Naive B cell (primary cell): ENCODE measurements at regions not wholly inside any gene's neighbourhood (a gene's known extent, or its start where the extent isn't known, plus 50 kb on each side); places are given as distances from the start of the nearest gene placed in this dataset.
"Not testable (repeated sequence)": the region's sequence is repeated elsewhere in the genome, so short reads cannot be mapped to it uniquely, and the experiment has no call there.

Experiments
- ATAC-seq, 2 donors: fragments of 150-1000 bp; cut with Tn5 transposase; 2 replicates each; pipeline ENCODE4 v1.10.0; 2021; ENCODE audit warnings: low read depth in 2 of 2, mild to moderate bottlenecking in 2 of 2, moderate library complexity in 2 of 2
- DNase-seq: peaks from one replicate; pipeline ENCODE4 v3.0.0; 2022
- H3K27ac Mint-ChIP-seq, 6 donors: one replicate each; pipeline ENCODE4 v1.8.0; 2020 to 2022; ENCODE audit warnings: mild to moderate bottlenecking in 6 of 6, mixed read lengths in 6 of 6, moderate library complexity in 5 of 6, inconsistent platforms in 2 of 6
- H3K27me3 Mint-ChIP-seq, 3 donors: one replicate each; pipeline ENCODE4 v1.8.0; 2021 to 2022; ENCODE audit warnings: mixed read lengths in 3 of 3, mild to moderate bottlenecking in 1 of 3
- H3K36me3 Mint-ChIP-seq, 2 donors: one replicate each; pipeline ENCODE4 v1.8.0; 2020 to 2022; ENCODE audit warnings: mixed read lengths in 2 of 2, inconsistent platforms in 1 of 2, mild to moderate bottlenecking in 1 of 2
- H3K4me1 Mint-ChIP-seq, 3 donors: one replicate each; pipeline ENCODE4 v1.8.0; 2020 to 2022; ENCODE audit warnings: mixed read lengths in 3 of 3, inconsistent platforms in 1 of 3, mild to moderate bottlenecking in 1 of 3, moderate library complexity in 1 of 3
- H3K4me3 Mint-ChIP-seq, 8 donors: one replicate each; pipeline ENCODE4 v1.8.0; 2020 to 2022; ENCODE audit warnings: mild to moderate bottlenecking in 8 of 8, mixed read lengths in 8 of 8, moderate library complexity in 8 of 8, inconsistent platforms in 2 of 8
- H3K9me3 Mint-ChIP-seq, 7 donors: one replicate each; pipeline ENCODE4 v1.8.0; 2020 to 2022; ENCODE audit warnings: mixed read lengths in 7 of 7, mild to moderate bottlenecking in 5 of 7, inconsistent platforms in 2 of 7, moderate library complexity in 1 of 7

DNA sequence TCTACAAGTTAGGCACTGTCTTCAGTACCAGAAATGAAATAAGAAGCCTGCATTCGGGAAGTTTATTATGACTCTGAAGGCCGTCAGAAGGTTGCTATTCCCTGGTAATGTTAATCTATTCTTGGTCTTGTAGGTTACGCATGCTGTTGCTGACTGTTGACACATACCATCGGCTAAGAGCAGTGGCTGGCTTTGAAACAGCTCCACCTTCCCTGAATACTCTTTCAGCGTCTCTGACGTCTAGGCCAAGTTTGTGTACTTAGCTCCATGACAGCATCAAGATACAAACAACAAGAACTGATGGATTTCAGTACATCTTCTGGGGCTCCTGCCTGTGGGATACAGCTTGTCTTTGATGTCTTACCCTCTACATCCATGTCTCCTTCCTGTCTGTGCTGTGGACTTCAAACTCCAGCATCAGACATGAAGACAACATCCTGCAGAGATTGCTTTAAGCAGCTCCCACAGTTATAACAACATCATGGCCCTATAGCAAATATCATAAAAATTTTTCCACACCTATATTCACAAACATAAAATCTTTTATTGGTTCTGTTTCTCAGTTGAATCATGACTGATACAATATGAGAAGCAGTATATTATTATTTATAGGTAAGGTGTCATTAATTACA lies 906.0 kb downstream of the SPATA31A7 start:
- not testable (repeated sequence) for H3K27me3 Mint-ChIP-seq, H3K4me3 Mint-ChIP-seq, H3K27ac Mint-ChIP-seq, ATAC-seq, DNase-seq, H3K4me1 Mint-ChIP-seq, H3K36me3 Mint-ChIP-seq, H3K9me3 Mint-ChIP-seq

DNA sequence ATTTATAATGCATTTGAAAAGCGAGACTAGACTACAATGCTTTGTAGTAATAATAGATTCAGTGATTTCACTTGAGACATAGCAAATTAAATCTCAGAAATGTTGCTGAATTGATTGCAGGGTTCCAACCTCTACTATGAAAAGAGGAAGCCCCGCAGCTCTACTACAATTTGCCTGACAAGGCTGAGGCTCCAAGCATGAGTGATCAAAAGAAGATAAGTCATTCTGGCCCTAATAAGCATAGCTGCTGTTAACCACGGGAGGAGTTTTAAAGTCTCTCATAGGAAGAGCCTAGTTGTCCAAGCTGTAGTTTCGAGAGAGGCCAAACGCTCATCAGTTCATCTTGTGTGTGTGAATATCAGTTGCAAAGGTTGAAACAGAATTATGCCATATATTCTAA lies 920.6 kb downstream of the SPATA31A7 start:
- not testable (repeated sequence) for H3K4me3 Mint-ChIP-seq, ATAC-seq, H3K36me3 Mint-ChIP-seq

DNA sequence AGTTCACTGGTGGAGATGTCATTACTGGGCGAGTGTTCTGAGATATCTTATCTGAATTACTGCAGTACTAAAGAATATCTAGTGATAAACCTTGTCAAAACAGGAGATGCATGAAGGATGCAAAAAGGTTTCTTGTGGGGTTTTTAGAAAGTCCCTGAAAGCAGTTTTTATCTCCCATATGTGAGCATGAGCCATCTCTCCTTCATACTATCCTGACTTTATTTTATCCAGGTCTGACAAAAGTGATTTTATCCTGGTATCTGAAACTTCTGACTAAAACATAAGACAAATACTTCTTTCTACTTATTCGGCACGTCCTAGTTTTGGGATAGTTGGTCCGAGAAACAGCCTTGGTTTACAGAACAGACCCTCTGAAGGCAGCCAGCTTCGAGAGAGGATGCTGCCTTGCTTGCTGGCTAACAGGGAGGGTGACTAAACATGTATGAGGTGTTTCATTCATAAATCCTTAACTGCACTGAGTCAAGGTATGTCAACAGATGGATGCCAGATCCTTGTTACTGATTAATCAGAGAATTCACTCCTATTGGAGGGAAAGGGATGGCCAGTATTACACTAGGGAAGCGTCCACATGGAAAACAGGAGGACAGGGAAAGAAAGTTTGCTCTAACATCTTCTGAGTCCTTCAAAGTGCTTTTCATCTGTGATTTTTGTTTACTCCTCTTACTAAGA lies 927.3 kb downstream of the SPATA31A7 start:
- H3K27ac Mint-ChIP-seq, H3K27me3 Mint-ChIP-seq, H3K4me1 Mint-ChIP-seq, H3K9me3 Mint-ChIP-seq, H3K36me3 Mint-ChIP-seq, DNase-seq, ATAC-seq, H3K4me3 Mint-ChIP-seq: not testable (repeated sequence)

More for the DNA sequence above, 920.6 kb downstream of the SPATA31A7 start:
- H3K4me1 Mint-ChIP-seq, H3K27ac Mint-ChIP-seq, DNase-seq, H3K9me3 Mint-ChIP-seq, H3K27me3 Mint-ChIP-seq: not testable (repeated sequence)

DNA sequence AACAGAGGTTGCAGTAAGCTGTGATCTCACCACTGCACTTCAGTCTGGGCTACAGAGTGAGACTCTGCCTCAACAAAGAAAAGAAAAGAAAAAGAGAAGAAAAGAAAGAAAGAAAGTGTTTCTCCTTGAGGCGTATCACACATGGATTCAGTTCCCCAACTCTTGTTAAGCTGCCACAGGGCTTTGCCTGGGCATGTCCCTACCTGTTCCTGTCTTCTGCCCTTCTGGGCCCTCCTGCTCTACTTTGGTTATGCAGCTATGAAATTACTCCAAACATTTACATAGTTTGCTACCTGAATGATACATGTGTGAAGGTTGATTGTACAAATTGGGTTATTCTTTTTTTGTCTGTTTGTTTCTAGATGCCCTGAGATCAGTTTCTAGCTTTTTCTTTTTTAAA lies 929.8 kb downstream of the SPATA31A7 start:
- not testable (repeated sequence) for H3K27me3 Mint-ChIP-seq, H3K36me3 Mint-ChIP-seq, DNase-seq, ATAC-seq, H3K4me1 Mint-ChIP-seq, H3K27ac Mint-ChIP-seq, H3K9me3 Mint-ChIP-seq, H3K4me3 Mint-ChIP-seq

DNA sequence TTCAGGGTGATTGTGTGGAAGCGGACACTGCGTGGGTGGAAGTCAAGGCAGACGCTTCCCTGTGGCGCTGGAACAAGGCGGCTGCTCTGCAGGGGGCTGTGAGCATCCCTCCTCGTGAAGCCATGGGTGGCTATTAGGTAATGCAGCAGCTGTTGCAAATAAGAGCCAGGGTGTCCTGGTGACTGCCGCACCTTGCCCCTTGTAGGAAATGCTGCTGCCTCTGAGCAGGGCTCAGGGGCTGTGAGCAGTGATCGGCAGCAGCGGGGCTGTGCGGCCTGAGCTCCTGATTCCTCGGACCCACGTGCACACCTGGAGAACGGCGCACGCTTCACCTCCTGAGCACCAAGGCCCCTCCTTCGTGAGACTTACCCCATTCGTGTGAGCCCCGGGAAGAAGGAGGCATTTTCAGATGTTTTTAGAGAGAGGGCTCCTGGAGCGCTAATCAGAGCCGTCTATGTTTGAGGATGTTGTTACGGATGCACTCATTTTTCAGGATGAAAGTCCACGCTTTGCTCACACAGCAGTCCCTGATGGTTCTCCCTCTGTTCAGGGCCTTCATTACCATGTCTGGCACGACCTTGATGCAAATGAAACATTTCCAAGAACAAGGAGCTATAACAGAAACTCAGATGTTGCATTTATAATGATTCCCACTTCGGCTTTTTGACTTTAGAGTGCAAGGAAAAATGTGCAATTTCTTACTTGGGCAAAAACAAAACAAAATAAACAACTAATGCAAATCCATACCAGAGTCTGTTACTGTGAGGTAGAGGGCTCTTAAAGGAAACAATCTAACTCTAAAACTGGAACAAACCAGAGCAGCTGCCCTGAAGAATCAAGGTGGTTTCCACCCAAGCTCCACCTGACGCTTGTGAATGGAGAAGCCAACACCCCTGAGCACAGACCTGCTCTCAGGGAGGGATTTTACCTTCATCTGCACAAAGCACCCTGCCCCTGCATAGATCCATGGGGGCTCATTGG lies 936.1 kb downstream of the SPATA31A7 start:
- H3K4me3 Mint-ChIP-seq, H3K4me1 Mint-ChIP-seq, H3K27ac Mint-ChIP-seq, H3K27me3 Mint-ChIP-seq, ATAC-seq, DNase-seq, H3K9me3 Mint-ChIP-seq, H3K36me3 Mint-ChIP-seq: not testable (repeated sequence)

DNA sequence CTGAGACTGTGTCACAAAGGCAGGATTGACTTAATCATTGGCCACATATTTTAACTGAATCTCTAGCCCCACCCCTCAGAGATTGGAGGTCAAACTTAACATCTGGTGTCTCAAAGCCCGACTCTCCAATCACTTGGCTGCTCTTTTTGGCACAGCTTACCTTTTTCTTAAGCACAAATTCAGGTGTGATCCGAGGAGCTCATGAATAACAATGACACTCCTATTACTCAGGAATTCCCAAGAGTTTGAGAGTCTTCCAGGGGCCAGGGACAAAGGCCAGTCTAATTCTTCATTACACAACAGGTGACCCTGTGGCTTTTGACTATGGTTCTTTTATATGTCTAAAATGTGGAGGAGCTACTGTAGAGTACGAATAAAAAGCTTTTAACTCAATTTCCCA lies 945.2 kb downstream of the SPATA31A7 start:
- H3K27ac Mint-ChIP-seq, DNase-seq, H3K27me3 Mint-ChIP-seq, ATAC-seq, H3K36me3 Mint-ChIP-seq, H3K9me3 Mint-ChIP-seq, H3K4me1 Mint-ChIP-seq, H3K4me3 Mint-ChIP-seq: not testable (repeated sequence)

DNA sequence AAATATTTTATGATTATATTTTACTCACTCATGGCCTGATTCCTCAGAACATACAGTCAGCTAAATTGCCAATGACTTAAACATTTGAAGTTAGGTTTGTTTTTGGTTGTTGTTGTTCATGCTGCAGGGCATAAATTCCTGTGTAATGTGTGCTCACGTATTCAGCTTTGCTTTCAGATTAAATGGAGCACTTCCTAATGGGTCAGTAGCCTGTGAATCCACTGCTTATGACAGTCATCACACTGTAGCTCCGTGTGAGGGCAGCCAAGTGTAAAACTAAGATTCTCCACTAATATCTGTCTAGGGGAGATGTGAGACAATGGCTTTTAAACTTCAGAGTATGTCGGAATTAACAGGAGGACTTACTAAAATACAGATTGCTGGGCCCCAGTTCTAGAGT lies 955.8 kb downstream of the SPATA31A7 start:
- not testable (repeated sequence) for H3K27me3 Mint-ChIP-seq, DNase-seq, H3K4me1 Mint-ChIP-seq, H3K4me3 Mint-ChIP-seq, H3K36me3 Mint-ChIP-seq, H3K9me3 Mint-ChIP-seq, H3K27ac Mint-ChIP-seq, ATAC-seq
